ENCODE measurements at regions not wholly inside any gene's neighbourhood (a gene's known extent, or its start where the extent isn't known, plus 50 kb on each side); places are given as distances from the start of the nearest gene placed in this dataset.

DNA sequence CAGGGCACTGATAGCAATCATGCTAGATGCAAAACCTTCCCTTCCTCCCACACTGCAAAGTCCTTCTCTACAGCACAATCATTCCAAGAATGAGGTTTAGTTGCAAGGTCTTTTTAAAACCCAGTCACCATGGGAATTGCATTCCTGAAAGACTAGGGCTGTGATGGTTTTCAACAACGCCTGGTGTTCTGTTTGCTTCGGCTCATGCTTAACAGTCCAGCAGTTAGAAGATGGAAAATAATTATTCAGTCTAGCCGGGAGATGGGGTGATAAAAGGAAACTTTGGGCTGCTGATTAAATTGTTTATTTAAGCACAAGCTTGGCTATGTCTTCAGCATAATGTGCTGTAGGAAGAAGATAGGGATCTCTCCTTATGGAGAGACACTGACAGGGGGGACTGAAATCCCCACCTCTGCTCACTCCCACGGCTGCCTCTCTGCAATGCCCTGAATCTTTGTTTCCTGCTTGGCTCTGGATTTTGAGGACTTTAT is 211.4 kb downstream of the MID1IP1 start (continued):
- TF ChIP-seq, protein P1, sequence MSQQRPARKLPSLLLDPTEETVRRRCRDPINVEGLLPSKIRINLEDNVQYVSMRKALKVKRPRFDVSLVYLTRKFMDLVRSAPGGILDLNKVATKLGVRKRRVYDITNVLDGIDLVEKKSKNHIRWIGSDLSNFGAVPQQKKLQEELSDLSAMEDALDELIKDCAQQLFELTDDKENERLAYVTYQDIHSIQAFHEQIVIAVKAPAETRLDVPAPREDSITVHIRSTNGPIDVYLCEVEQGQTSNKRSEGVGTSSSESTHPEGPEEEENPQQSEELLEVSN (IDR thresholded peaks at IDR 0.05; ENCODE audit: borderline replicate concordance in 1 of 2, extremely low read depth in 1 of 2, insufficient read depth in 1 of 2, insufficient read length in 1 of 2, low read depth in 1 of 2, low read length in 1 of 2, poor library complexity in 1 of 2, severe bottlenecking in 1 of 2), result no peak
- TF ChIP-seq, protein P2, sequence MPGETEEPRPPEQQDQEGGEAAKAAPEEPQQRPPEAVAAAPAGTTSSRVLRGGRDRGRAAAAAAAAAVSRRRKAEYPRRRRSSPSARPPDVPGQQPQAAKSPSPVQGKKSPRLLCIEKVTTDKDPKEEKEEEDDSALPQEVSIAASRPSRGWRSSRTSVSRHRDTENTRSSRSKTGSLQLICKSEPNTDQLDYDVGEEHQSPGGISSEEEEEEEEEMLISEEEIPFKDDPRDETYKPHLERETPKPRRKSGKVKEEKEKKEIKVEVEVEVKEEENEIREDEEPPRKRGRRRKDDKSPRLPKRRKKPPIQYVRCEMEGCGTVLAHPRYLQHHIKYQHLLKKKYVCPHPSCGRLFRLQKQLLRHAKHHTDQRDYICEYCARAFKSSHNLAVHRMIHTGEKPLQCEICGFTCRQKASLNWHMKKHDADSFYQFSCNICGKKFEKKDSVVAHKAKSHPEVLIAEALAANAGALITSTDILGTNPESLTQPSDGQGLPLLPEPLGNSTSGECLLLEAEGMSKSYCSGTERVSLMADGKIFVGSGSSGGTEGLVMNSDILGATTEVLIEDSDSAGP (CRISPR knock-in tag; IDR thresholded peaks at IDR 0.05), result no peak

DNA sequence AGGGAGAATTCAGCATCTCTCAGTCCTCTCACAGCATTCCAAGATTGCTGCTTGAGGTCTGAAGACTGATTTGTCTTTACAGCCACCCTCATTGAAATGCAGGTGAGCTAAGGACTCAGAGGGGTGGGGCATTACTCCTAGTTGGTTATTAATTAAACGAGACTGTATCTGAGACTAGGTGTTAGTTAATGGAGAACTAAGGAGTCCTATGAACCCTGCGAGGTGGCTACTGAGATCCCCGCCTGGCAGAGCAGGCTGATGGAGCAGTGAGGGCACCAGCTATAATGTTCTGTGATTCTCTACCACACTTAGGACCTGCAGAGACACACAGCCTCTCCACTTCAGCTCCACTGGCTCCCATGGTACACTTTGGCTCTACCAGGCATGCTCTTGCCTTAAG is 215.3 kb downstream of the MID1IP1 start:
- DNase-seq (ENCODE audit: extremely low read depth in 1 of 4, low spot score in 3 of 4) (no peak), ATAC-seq (no peak), FAIRE-seq (no peak)
- Histone ChIP-seq H3K9me1 (ENCODE audit: control insufficient read depth, insufficient read depth, low read length) (no peaks in the 10 kb centered on the region), H3K9me3 (replicated peaks; ENCODE audit: control insufficient read depth, insufficient read depth, low read depth, low read length) (no peaks in the 10 kb centered on the region), H3K27me3 (ENCODE audit: control insufficient read depth in 2 of 2, insufficient read depth in 2 of 2, low read length in 2 of 2) (no peaks in the 10 kb centered on the region), H3K4me3 (no peak overlapping the region), H2AFZ (ENCODE audit: low read depth, low read length) (no peak overlapping the region), H3K36me3 (ENCODE audit: control insufficient read depth, insufficient read depth, low read length) (no peaks in the 10 kb centered on the region), H3K27ac (ENCODE audit: extremely low read depth, low read depth, low read length) (no peak overlapping the region), H3K4me2 (ENCODE audit: insufficient read depth, low read length) (no peak overlapping the region), H3K79me2 (ENCODE audit: control insufficient read depth, insufficient read depth, low read length) (no peaks in the 10 kb centered on the region), H3K9ac (ENCODE audit: insufficient read depth in 1 of 2, low read depth in 2 of 2, low read length in 2 of 2) (no peak overlapping the region), H4K20me1 (replicated peaks; ENCODE audit: control insufficient read depth, insufficient read depth, low read length) (no peaks in the 10 kb centered on the region), H3K4me1 (replicated peaks in 1 of 2; ENCODE audit: control insufficient read depth in 2 of 2, insufficient read depth in 2 of 2, low read length in 2 of 2) (no peaks in the 10 kb centered on the region)
- ChIA-PET CTCF (ENCODE audit: low intra/inter-chr PET ratio) (no interaction called here), POLR2A (no interaction called here)
- intact Hi-C loops (cut with micrococcal nuclease) (no loop called here), in situ Hi-C loops (cut with MboI) (no loop called here)
- TF ChIP-seq CBX3 (IDR thresholded peaks at IDR 0.05; ENCODE audit: borderline replicate concordance in 1 of 2, low read length in 2 of 2) (no peak), TGIF2 (CRISPR knock-in tag; IDR thresholded peaks at IDR 0.05) (no peak), ZNF780A (CRISPR knock-in tag; IDR thresholded peaks at IDR 0.05) (no peak)
- TF ChIP-seq, protein P3, sequence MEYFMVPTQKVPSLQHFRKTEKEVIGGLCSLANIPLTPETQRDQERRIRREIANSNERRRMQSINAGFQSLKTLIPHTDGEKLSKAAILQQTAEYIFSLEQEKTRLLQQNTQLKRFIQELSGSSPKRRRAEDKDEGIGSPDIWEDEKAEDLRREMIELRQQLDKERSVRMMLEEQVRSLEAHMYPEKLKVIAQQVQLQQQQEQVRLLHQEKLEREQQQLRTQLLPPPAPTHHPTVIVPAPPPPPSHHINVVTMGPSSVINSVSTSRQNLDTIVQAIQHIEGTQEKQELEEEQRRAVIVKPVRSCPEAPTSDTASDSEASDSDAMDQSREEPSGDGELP (CRISPR knock-in tag; IDR thresholded peaks at IDR 0.05; ENCODE audit: borderline replicate concordance), result no peak
- TF ChIP-seq, protein P4, sequence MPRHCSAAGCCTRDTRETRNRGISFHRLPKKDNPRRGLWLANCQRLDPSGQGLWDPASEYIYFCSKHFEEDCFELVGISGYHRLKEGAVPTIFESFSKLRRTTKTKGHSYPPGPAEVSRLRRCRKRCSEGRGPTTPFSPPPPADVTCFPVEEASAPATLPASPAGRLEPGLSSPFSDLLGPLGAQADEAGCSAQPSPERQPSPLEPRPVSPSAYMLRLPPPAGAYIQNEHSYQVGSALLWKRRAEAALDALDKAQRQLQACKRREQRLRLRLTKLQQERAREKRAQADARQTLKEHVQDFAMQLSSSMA (CRISPR knock-in tag; IDR thresholded peaks at IDR 0.05), result no peak
- no TSS peak for BruUV-seq (replicated peaks)
- WGBS (ENCODE audit: insufficient coverage, low coverage, missing lambda C conversion rate), result 7% methylated on average over 3 of the region's 3 CpGs
